Keratinocyte (primary cell): ENCODE measurements at regions not wholly inside any gene's neighbourhood (a gene's known extent, or its start where the extent isn't known, plus 50 kb on each side); places are given as distances from the start of the nearest gene placed in this dataset.

Experiments
- DNase-seq: peaks from one replicate; pipeline ENCODE4 v3.0.0-alpha.2; 2011; ENCODE audit warnings: low read depth, missing footprints, low spot score
- FAIRE-seq: peaks from 2 replicates; lab custom pipeline; 2011; peaks lifted over from hg19 to GRCh38; lab: Jason Lieb, UNC
- H2AFZ ChIP-seq: 2 replicates; pipeline ENCODE4 v1.6.0; 2012; ENCODE audit warnings: low read length, control low read depth, inconsistent platforms; ENCODE audit not compliant: control insufficient read depth
- H3K27ac ChIP-seq: 2 replicates; pipeline ENCODE4 v1.5.1; 2011; ENCODE audit warnings: low read length; ENCODE audit not compliant: control insufficient read depth, insufficient read depth
- H3K27me3 ChIP-seq: 3 replicates; pipeline ENCODE4 v1.6.0; 2011; ENCODE audit warnings: low read length; ENCODE audit not compliant: control insufficient read depth, insufficient read depth; ENCODE audit errors: extremely low read depth
- H3K36me3 ChIP-seq, 2 experiments: 2 replicates in 1 of 2; 3 replicates in 1 of 2; pipeline ENCODE4 v1.5.1; 2011; ENCODE audit warnings: low read length in 2 of 2, mild to moderate bottlenecking in 1 of 2; ENCODE audit not compliant: control insufficient read depth in 2 of 2, insufficient read depth in 2 of 2; ENCODE audit errors: extremely low read depth in 1 of 2
- H3K4me1 ChIP-seq: 3 replicates; pipeline ENCODE4 v1.5.1; 2011; ENCODE audit warnings: low read length; ENCODE audit not compliant: control insufficient read depth, insufficient read depth; ENCODE audit errors: extremely low read depth
- H3K4me2 ChIP-seq: 3 replicates; pipeline ENCODE4 v1.6.0; 2011; ENCODE audit warnings: low read depth, low read length; ENCODE audit not compliant: control insufficient read depth, insufficient read depth; ENCODE audit errors: extremely low read depth
- H3K4me3 ChIP-seq, 3 experiments: fragments of 200-600 bp in 1 of 3; sonication (generic) in 1 of 3; 2 replicates in 2 of 3; 3 replicates in 1 of 3; pipeline ENCODE4 v1.5.1; 2011 to 2016; ENCODE audit warnings: low read length in 3 of 3, mild to moderate bottlenecking in 3 of 3, control low read depth in 2 of 3, inconsistent platforms in 1 of 3, low read depth in 1 of 3, mixed read lengths in 1 of 3, mixed run types in 1 of 3, moderate library complexity in 1 of 3; ENCODE audit not compliant: control insufficient read depth in 2 of 3, insufficient read depth in 2 of 3; ENCODE audit errors: extremely low read depth in 1 of 3
- H3K79me2 ChIP-seq: 2 replicates; pipeline ENCODE4 v1.6.0; 2012; ENCODE audit warnings: low read length; ENCODE audit not compliant: control insufficient read depth, insufficient read depth
- H3K9ac ChIP-seq: 3 replicates; pipeline ENCODE4 v1.6.0; 2011; ENCODE audit warnings: low read length; ENCODE audit not compliant: control insufficient read depth, insufficient read depth; ENCODE audit errors: extremely low read depth
- H3K9me1 ChIP-seq: 3 replicates; pipeline ENCODE4 v1.6.0; 2011; ENCODE audit warnings: low read length; ENCODE audit not compliant: control insufficient read depth, insufficient read depth; ENCODE audit errors: extremely low read depth
- H3K9me3 ChIP-seq: 2 replicates; pipeline ENCODE4 v1.5.1; 2012; ENCODE audit warnings: low read depth, low read length; ENCODE audit not compliant: control insufficient read depth
- H4K20me1 ChIP-seq: 3 replicates; pipeline ENCODE4 v1.6.0; 2011; ENCODE audit warnings: low read length; ENCODE audit not compliant: control insufficient read depth, insufficient read depth; ENCODE audit errors: extremely low read depth
- CTCF ChIP-seq, 3 experiments: IDR thresholded peaks in 1 of 3; conservative IDR thresholded peaks in 1 of 3; optimal IDR thresholded peaks in 1 of 3; 2 replicates in 2 of 3; 3 replicates in 1 of 3; pipeline versions ENCODE3 to v1.5.1; 2011; ENCODE audit warnings: low read length in 3 of 3, mild to moderate bottlenecking in 3 of 3, moderate library complexity in 2 of 3, control low read depth in 1 of 3, inconsistent platforms in 1 of 3; ENCODE audit not compliant: insufficient read depth in 2 of 3; ENCODE audit errors: extremely low read depth in 1 of 3
- EZH2 ChIP-seq: IDR thresholded peaks from one replicate; pipeline ENCODE4 v1.6.1; 2012; ENCODE audit warnings: inconsistent platforms, mild to moderate bottlenecking, low read length, moderate library complexity
- dilution Hi-C: fragments of 300-500 bp; cut with MboI; formaldehyde crosslinking; loops from one replicate; pipeline ENCODE4 v1.7.0; 2020; ENCODE audit warnings: low sequenced_read_pairs; ENCODE audit not compliant: extremely low pct_ligation_motif_present

GRCh38 chr2:15753811-15754702, 162.4 kb downstream of the DDX1 start:
- Histone ChIP-seq H3K4me2 (no peak overlapping the region), H3K27me3 (no peaks in the 10 kb centered on the region), H3K9ac (no peak overlapping the region), H3K27ac (no peak overlapping the region), H3K4me3 (no peak overlapping the region), H3K36me3 (no peaks in the 10 kb centered on the region), H3K9me3 (no peaks in the 10 kb centered on the region), H2AFZ (no peak overlapping the region), H3K4me1 (no peaks in the 10 kb centered on the region), H3K79me2 (no peaks in the 10 kb centered on the region), H4K20me1 (no peaks in the 10 kb centered on the region), H3K9me1 (no peaks in the 10 kb centered on the region)
- dilution Hi-C loops: no loop called here
- DNase-seq (no peak), FAIRE-seq (no peak)
- TF ChIP-seq CTCF (optimal IDR thresholded peaks at IDR 0.05 in 1 of 3, IDR thresholded peaks at IDR 0.05 in 1 of 3, conservative IDR thresholded peaks at IDR 0.05 in 1 of 3; ENCODE audit: extremely low read depth in 1 of 3, insufficient read depth in 2 of 3, low read length in 3 of 3): no peak
- no peak for TF ChIP-seq EZH2

- no peaks in the 10 kb centered on the region for H4K20me1 ChIP-seq
- dilution Hi-C loops: no loop called here
- H3K9me3 ChIP-seq: no peaks in the 10 kb centered on the region
- H3K27me3 ChIP-seq: no peaks in the 10 kb centered on the region
- H3K4me2 ChIP-seq: no peak overlapping the region
- H2AFZ ChIP-seq: no peak overlapping the region
- H3K36me3 ChIP-seq: no peaks in the 10 kb centered on the region
- FAIRE-seq (no peak), DNase-seq (no peak)
- no peak overlapping the region for H3K9ac ChIP-seq
- TF ChIP-seq EZH2 (no peak), CTCF (optimal IDR thresholded peaks at IDR 0.05 in 1 of 3, IDR thresholded peaks at IDR 0.05 in 1 of 3, conservative IDR thresholded peaks at IDR 0.05 in 1 of 3; ENCODE audit: extremely low read depth in 1 of 3, insufficient read depth in 2 of 3, low read length in 3 of 3) (no peak)
- H3K4me3 ChIP-seq: no peak overlapping the region
- no peaks in the 10 kb centered on the region for H3K4me1 ChIP-seq
- no peak overlapping the region for H3K27ac ChIP-seq
- H3K79me2 ChIP-seq: no peaks in the 10 kb centered on the region
- H3K9me1 ChIP-seq: no peaks in the 10 kb centered on the region
These were observed 163.0 kb downstream of the DDX1 start for GRCh38 chr2:15754703-15755099.
